Subcutaneous abdominal adipose tissue (tissue), 5 donors: ENCODE measurements at regions not wholly inside any gene's neighbourhood (a gene's known extent, or its start where the extent isn't known, plus 50 kb on each side); places are given as distances from the start of the nearest gene placed in this dataset.
A peak's percentile ranks its signal among the peaks of the same experiment; 100 is the strongest.

Experiments used
- H3K27ac ChIP-seq: one replicate; pipeline ENCODE4 v1.7.0; 2013; ENCODE audit warnings: low read depth, mild to moderate bottlenecking, inconsistent platforms, low read length, moderate library complexity
- H3K27me3 ChIP-seq, 5 donors: one replicate each; pipeline ENCODE4 v1.7.0; 2013; ENCODE audit warnings: low read length in 5 of 5, inconsistent platforms in 1 of 5; ENCODE audit not compliant: control insufficient read depth in 5 of 5, insufficient read depth in 4 of 5
- H3K36me3 ChIP-seq, 5 donors: one replicate each; pipeline ENCODE4 v1.7.0; 2013; ENCODE audit warnings: low read length in 5 of 5; ENCODE audit not compliant: control insufficient read depth in 5 of 5, insufficient read depth in 5 of 5
- H3K4me1 ChIP-seq, 5 donors: one replicate each; pipeline ENCODE4 v1.7.0; 2013; ENCODE audit warnings: low read length in 5 of 5, mild to moderate bottlenecking in 3 of 5, moderate library complexity in 1 of 5; ENCODE audit not compliant: control insufficient read depth in 5 of 5, insufficient read depth in 5 of 5
- H3K4me3 ChIP-seq, 5 donors: one replicate each; pipeline ENCODE4 v1.7.0; 2013; ENCODE audit warnings: low read length in 5 of 5, low read depth in 1 of 5
- H3K9ac ChIP-seq, 5 donors: one replicate each; pipeline ENCODE4 v1.7.0; 2013; ENCODE audit warnings: low read length in 5 of 5, mild to moderate bottlenecking in 4 of 5, moderate library complexity in 3 of 5
- H3K9me3 ChIP-seq, 5 donors: one replicate each; pipeline ENCODE4 v1.7.0; 2013; ENCODE audit warnings: low read length in 5 of 5; ENCODE audit not compliant: control insufficient read depth in 5 of 5
- donor health status: healthy.
- donor health status: healthy.
- donor health status: healthy.
- donor health status: healthy.
- donor health status: healthy.

- Histone ChIP-seq H3K9me3 (no peaks in the 10 kb centered on the region), H3K36me3 (no peaks in the 10 kb centered on the region), H3K27ac (no peak overlapping the region), H3K9ac (no peak overlapping the region), H3K4me3 (no peak overlapping the region), H3K4me1 (no peaks in the 10 kb centered on the region), H3K27me3 (peaks cover 0 to 20% (median 5%) of the 10 kb centered on the region in 5 donors)
Measured at GRCh38 chr20:48076747-48077146, 291.5 kb upstream of the SULF2 start.

- Histone ChIP-seq H3K4me3 (no peak overlapping the region), H3K27ac (no peak overlapping the region), H3K36me3 (no peaks in the 10 kb centered on the region), H3K4me1 (peaks cover 0 to 2% (median 0%) of the 10 kb centered on the region in 5 donors), H3K9ac (no peak overlapping the region), H3K27me3 (peaks cover 0 to 20% (median 5%) of the 10 kb centered on the region in 5 donors), H3K9me3 (no peaks in the 10 kb centered on the region)
Measured at GRCh38 chr20:48076247-48076646, 291.0 kb upstream of the SULF2 start.

GRCh38 chr20:48075591-48076174, 290.4 kb upstream of the SULF2 start:
- no peak overlapping the region for H3K27ac ChIP-seq
- H3K36me3 ChIP-seq = no peaks in the 10 kb centered on the region
- H3K4me1 ChIP-seq = peaks cover 0 to 4% (median 0%) of the 10 kb centered on the region in 5 donors
- H3K4me3 ChIP-seq = no peak overlapping the region
- H3K27me3 ChIP-seq = peaks cover 0 to 20% (median 5%) of the 10 kb centered on the region in 5 donors
- H3K9me3 ChIP-seq = no peaks in the 10 kb centered on the region
- no peak overlapping the region for H3K9ac ChIP-seq

GRCh38 chr20:48070991-48071652, 285.8 kb upstream of the SULF2 start:
- Histone ChIP-seq H3K4me1 (peaks cover 0 to 4% (median 0%) of the 10 kb centered on the region in 5 donors), H3K9me3 (no peaks in the 10 kb centered on the region)

GRCh38 chr20:48069596-48069995, 284.3 kb upstream of the SULF2 start:
- H3K4me3 ChIP-seq = no peak overlapping the region
- H3K9ac ChIP-seq = no peak overlapping the region
- peaks cover 0 to 4% (median 0%) of the 10 kb centered on the region in 5 donors for H3K4me1 ChIP-seq
- no peaks in the 10 kb centered on the region for H3K9me3 ChIP-seq
- no peaks in the 10 kb centered on the region for H3K36me3 ChIP-seq
- H3K27me3 ChIP-seq = peaks cover 0 to 7% (median 0%) of the 10 kb centered on the region in 5 donors
- no peak overlapping the region for H3K27ac ChIP-seq

More at GRCh38 chr20:48070991-48071652, 285.8 kb upstream of the SULF2 start:
- Histone ChIP-seq H3K27ac (no peak overlapping the region), H3K27me3 (peaks cover 0 to 12% (median 0%) of the 10 kb centered on the region in 5 donors), H3K36me3 (no peaks in the 10 kb centered on the region), H3K4me3 (no peak overlapping the region), H3K9ac (peak overlapping the region in 1 of 5 donors; percentile 43)

- H3K9me3 ChIP-seq = no peaks in the 10 kb centered on the region
- peaks cover 0 to 4% (median 2%) of the 10 kb centered on the region in 5 donors for H3K27me3 ChIP-seq
Measured at GRCh38 chr20:48066851-48067250, 281.6 kb upstream of the SULF2 start.

GRCh38 chr20:48066246-48066645, 281.0 kb upstream of the SULF2 start:
- no peak overlapping the region for H3K27ac ChIP-seq
- H3K4me1 ChIP-seq = peaks cover 0 to 2% (median 0%) of the 10 kb centered on the region in 5 donors
- H3K36me3 ChIP-seq = no peaks in the 10 kb centered on the region
- H3K4me3 ChIP-seq = no peak overlapping the region
- H3K9me3 ChIP-seq = no peaks in the 10 kb centered on the region
- H3K27me3 ChIP-seq = peaks cover 0 to 4% (median 2%) of the 10 kb centered on the region in 5 donors
- no peak overlapping the region for H3K9ac ChIP-seq

More at GRCh38 chr20:48066851-48067250, 281.6 kb upstream of the SULF2 start:
- Histone ChIP-seq H3K36me3 (no peaks in the 10 kb centered on the region), H3K9ac (no peak overlapping the region), H3K4me3 (no peak overlapping the region), H3K4me1 (peaks cover 0 to 4% (median 0%) of the 10 kb centered on the region in 5 donors), H3K27ac (no peak overlapping the region)

GRCh38 chr20:48065833-48066232, 280.6 kb upstream of the SULF2 start:
- H3K4me1 ChIP-seq = no peaks in the 10 kb centered on the region
- H3K27ac ChIP-seq = no peak overlapping the region
- no peak overlapping the region for H3K4me3 ChIP-seq
- no peaks in the 10 kb centered on the region for H3K9me3 ChIP-seq
- H3K9ac ChIP-seq = no peak overlapping the region
- H3K36me3 ChIP-seq = no peaks in the 10 kb centered on the region
- H3K27me3 ChIP-seq = peaks cover 0 to 4% (median 2%) of the 10 kb centered on the region in 5 donors

GRCh38 chr20:48064929-48065328, 279.6 kb upstream of the SULF2 start:
- H3K4me1 ChIP-seq = no peaks in the 10 kb centered on the region
- no peaks in the 10 kb centered on the region for H3K36me3 ChIP-seq
- no peak overlapping the region for H3K9ac ChIP-seq
- no peak overlapping the region for H3K4me3 ChIP-seq
- H3K9me3 ChIP-seq = no peaks in the 10 kb centered on the region
- H3K27me3 ChIP-seq = peaks cover 0 to 4% (median 2%) of the 10 kb centered on the region in 5 donors
- no peak overlapping the region for H3K27ac ChIP-seq
